Endothelial cell of umbilical vein (primary cell): ENCODE measurements at regions not wholly inside any gene's neighbourhood (a gene's known extent, or its start where the extent isn't known, plus 50 kb on each side); places are given as distances from the start of the nearest gene placed in this dataset.

Experiments used
- BruUV-seq: library from RNA; stranded (reverse); fragments of 400-500 nt; replicated peaks from 2 replicates; lab custom pipeline; 2021; lab: Mats Ljungman, UMichigan
- CTCF ChIA-PET: fragments of 300-600, 350-600 bp; sonication (Branson Sonifier 250); formaldehyde crosslinking; loops from one replicate; lab custom pipeline; 2021; ENCODE audit warnings: antibody characterized with exemption, inconsistent platforms; lab: Charles Lee
- POLR2A ChIA-PET: fragments of 300-600, 350-600 bp; sonication (Branson Sonifier 250); formaldehyde crosslinking; loops from one replicate; lab custom pipeline; 2021; ENCODE audit warnings: antibody characterized with exemption, inconsistent platforms; lab: Charles Lee
- DNase-seq: peaks from one replicate; pipeline ENCODE4 v3.0.0-alpha.2; 2011; ENCODE audit warnings: low read depth, low spot score
- FAIRE-seq: peaks from 2 replicates; lab custom pipeline; 2011; peaks lifted over from hg19 to GRCh38; lab: Jason Lieb, UNC
- H2AFZ ChIP-seq: 2 replicates; pipeline ENCODE4 v1.6.0; 2012; ENCODE audit warnings: low read depth, low read length, control low read depth, inconsistent platforms
- H3K27ac ChIP-seq: 2 replicates; pipeline ENCODE4 v1.5.1; 2011; ENCODE audit warnings: low read depth, mild to moderate bottlenecking, control low read depth, low read length, moderate library complexity; ENCODE audit not compliant: insufficient read depth
- H3K27me3 ChIP-seq, 2 experiments: 2 replicates each; pipeline versions ENCODE4 v1.6.0 to v1.6.1; 2011; ENCODE audit warnings: low read length in 2 of 2, mixed read lengths in 1 of 2; ENCODE audit not compliant: control insufficient read depth in 2 of 2, insufficient read depth in 2 of 2
- H3K36me3 ChIP-seq, 2 experiments: 2 replicates in 1 of 2; 3 replicates in 1 of 2; pipeline ENCODE4 v1.5.1; 2011; ENCODE audit warnings: low read length in 2 of 2, mild to moderate bottlenecking in 1 of 2, moderate library complexity in 1 of 2; ENCODE audit not compliant: control insufficient read depth in 2 of 2, insufficient read depth in 2 of 2; ENCODE audit errors: extremely low read depth in 1 of 2
- H3K4me1 ChIP-seq: 3 replicates; pipeline ENCODE4 v1.5.1; 2011; ENCODE audit warnings: mild to moderate bottlenecking, low read length; ENCODE audit not compliant: control insufficient read depth, insufficient read depth; ENCODE audit errors: extremely low read depth
- H3K4me2 ChIP-seq: 2 replicates; pipeline ENCODE4 v1.6.1; 2011; ENCODE audit warnings: low read length, control low read depth, mixed read lengths; ENCODE audit not compliant: insufficient read depth
- H3K4me3 ChIP-seq, 3 experiments: fragments of 200-600 bp in 1 of 3; sonication (generic), shearing (Covaris generic) in 1 of 3; replicated peaks in 1 of 3; 2 replicates each; pipeline ENCODE4 v1.5.1; 2011 to 2016; ENCODE audit warnings: control low read depth in 3 of 3, low read length in 3 of 3, mild to moderate bottlenecking in 2 of 3, inconsistent platforms in 1 of 3, low read depth in 1 of 3, moderate library complexity in 1 of 3; ENCODE audit not compliant: insufficient read depth in 1 of 3
- H3K79me2 ChIP-seq: 2 replicates; pipeline ENCODE4 v1.6.0; 2012; ENCODE audit warnings: low read length, inconsistent platforms; ENCODE audit not compliant: control insufficient read depth, insufficient read depth
- H3K9ac ChIP-seq: replicated peaks from 2 replicates; pipeline ENCODE3; 2011; ENCODE audit warnings: low read length, control low read depth; ENCODE audit not compliant: insufficient read depth; ENCODE audit errors: extremely low read depth
- H3K9me1 ChIP-seq: replicated peaks from 3 replicates; pipeline ENCODE4 v1.6.0; 2011; ENCODE audit warnings: mild to moderate bottlenecking, low read length; ENCODE audit not compliant: control insufficient read depth, insufficient read depth; ENCODE audit errors: extremely low read depth
- H3K9me3 ChIP-seq: replicated peaks from 2 replicates; pipeline ENCODE4 v1.5.1; 2012; ENCODE audit warnings: low read length, inconsistent platforms; ENCODE audit not compliant: control insufficient read depth, insufficient read depth
- H4K20me1 ChIP-seq: replicated peaks from 2 replicates; pipeline ENCODE3; 2011; ENCODE audit warnings: mild to moderate bottlenecking, low read length; ENCODE audit not compliant: control insufficient read depth, insufficient read depth; ENCODE audit errors: extremely low read depth
- EZH2 ChIP-seq: IDR thresholded peaks from 2 replicates; pipeline ENCODE4 v1.6.1; 2012; ENCODE audit warnings: borderline replicate concordance, low read depth, mild to moderate bottlenecking, moderate library complexity, low read length, inconsistent platforms; ENCODE audit not compliant: severe bottlenecking
- FOS ChIP-seq: IDR thresholded peaks from 2 replicates; pipeline ENCODE4 v1.6.1; 2011; ENCODE audit warnings: mild to moderate bottlenecking, low read length, moderate library complexity, borderline replicate concordance; ENCODE audit not compliant: insufficient read depth
- GATA2 ChIP-seq: IDR thresholded peaks from 2 replicates; pipeline ENCODE4 v1.7.0; 2011; ENCODE audit warnings: low read depth, mild to moderate bottlenecking, moderate library complexity, mixed read lengths, low read length; ENCODE audit not compliant: insufficient read length, insufficient read depth
- JUN ChIP-seq: IDR thresholded peaks from 2 replicates; pipeline ENCODE4 v1.6.1; 2011; ENCODE audit warnings: borderline replicate concordance, low read depth; ENCODE audit not compliant: insufficient read length, insufficient read depth
- MYC ChIP-seq: IDR thresholded peaks from one replicate; pipeline ENCODE4 v1.6.1; 2011; ENCODE audit warnings: mild to moderate bottlenecking, low read depth, low read length
- POLR2A ChIP-seq: IDR thresholded peaks from 2 replicates; pipeline ENCODE4 v1.6.1; 2012; ENCODE audit warnings: low read depth, mild to moderate bottlenecking, control low read depth, low read length
- POLR2AphosphoS5 ChIP-seq: IDR thresholded peaks from 2 replicates; pipeline ENCODE4 v1.6.1; 2012; ENCODE audit warnings: low read depth, mild to moderate bottlenecking, control low read depth, low read length, moderate library complexity; ENCODE audit not compliant: insufficient read depth
- dilution Hi-C: fragments of 300-500 bp; cut with MboI; formaldehyde crosslinking; loops from one replicate; pipeline ENCODE4 v1.15.0; 2019; ENCODE audit warnings: low sequenced_read_pairs; ENCODE audit not compliant: extremely low pct_ligation_motif_present
- intact Hi-C: fragments of 100-400 bp; cut with micrococcal nuclease; formaldehyde crosslinking; loops from one replicate; pipeline ENCODE4 v1.10.0; 2022
- TF ChIP-seq, protein P1 (sequence below): IDR thresholded peaks from 2 replicates; pipeline ENCODE4 v1.6.1; 2011; ENCODE audit not compliant: insufficient read depth, insufficient read length
- TF ChIP-seq, protein P2 (sequence below), 2 donors: IDR thresholded peaks; 1 replicate in 1 of 2; 2 replicates in 1 of 2; pipeline ENCODE4 v1.5.1; 2011; ENCODE audit warnings: low read length in 2 of 2, mild to moderate bottlenecking in 2 of 2, moderate library complexity in 2 of 2, control low read depth in 1 of 2, inconsistent platforms in 1 of 2, low read depth in 1 of 2; ENCODE audit not compliant: insufficient read depth in 1 of 2; ENCODE audit errors: extremely low read depth in 1 of 2

DNA sequence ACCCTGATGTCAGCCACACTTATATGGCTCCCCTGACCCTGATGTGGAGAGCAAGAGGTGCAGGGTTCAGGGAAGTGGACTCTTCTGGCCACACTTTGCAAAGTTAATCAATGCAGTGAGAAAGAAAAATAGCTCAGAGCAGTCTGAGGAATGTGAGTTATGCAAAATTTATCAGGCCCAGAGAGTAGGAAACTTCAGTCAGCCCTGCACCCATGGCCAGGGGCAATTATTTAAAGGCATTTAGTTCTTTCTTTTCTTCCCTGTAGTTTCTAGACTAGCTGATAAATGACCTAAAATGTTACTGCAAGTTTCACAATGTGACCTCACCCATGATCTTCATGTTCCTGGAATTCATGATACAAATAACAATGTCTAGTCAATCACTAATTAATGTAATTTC is 143.7 kb upstream of the GGTLC1 start:
- dilution Hi-C loops, result no loop called here
- no peak for FAIRE-seq
- intact Hi-C loops, result no loop called here
- TF ChIP-seq, protein P1, sequence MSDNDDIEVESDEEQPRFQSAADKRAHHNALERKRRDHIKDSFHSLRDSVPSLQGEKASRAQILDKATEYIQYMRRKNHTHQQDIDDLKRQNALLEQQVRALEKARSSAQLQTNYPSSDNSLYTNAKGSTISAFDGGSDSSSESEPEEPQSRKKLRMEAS, result no peak
- TF ChIP-seq FOS, result no peak
- no peak for TF ChIP-seq EZH2
- TF ChIP-seq JUN, result no peak
- TF ChIP-seq MYC, result no peak
- no peak for TF ChIP-seq POLR2A
- TF ChIP-seq, protein P2, sequence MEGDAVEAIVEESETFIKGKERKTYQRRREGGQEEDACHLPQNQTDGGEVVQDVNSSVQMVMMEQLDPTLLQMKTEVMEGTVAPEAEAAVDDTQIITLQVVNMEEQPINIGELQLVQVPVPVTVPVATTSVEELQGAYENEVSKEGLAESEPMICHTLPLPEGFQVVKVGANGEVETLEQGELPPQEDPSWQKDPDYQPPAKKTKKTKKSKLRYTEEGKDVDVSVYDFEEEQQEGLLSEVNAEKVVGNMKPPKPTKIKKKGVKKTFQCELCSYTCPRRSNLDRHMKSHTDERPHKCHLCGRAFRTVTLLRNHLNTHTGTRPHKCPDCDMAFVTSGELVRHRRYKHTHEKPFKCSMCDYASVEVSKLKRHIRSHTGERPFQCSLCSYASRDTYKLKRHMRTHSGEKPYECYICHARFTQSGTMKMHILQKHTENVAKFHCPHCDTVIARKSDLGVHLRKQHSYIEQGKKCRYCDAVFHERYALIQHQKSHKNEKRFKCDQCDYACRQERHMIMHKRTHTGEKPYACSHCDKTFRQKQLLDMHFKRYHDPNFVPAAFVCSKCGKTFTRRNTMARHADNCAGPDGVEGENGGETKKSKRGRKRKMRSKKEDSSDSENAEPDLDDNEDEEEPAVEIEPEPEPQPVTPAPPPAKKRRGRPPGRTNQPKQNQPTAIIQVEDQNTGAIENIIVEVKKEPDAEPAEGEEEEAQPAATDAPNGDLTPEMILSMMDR (IDR thresholded peaks at IDR 0.05; ENCODE audit: extremely low read depth in 1 of 2, insufficient read depth in 1 of 2, low read depth in 1 of 2, low read length in 2 of 2), result no peak
- TF ChIP-seq POLR2AphosphoS5, result no peak
- no peak for TF ChIP-seq GATA2
- Histone ChIP-seq H4K20me1 (no peaks in the 10 kb centered on the region), H3K4me2 (no peak overlapping the region), H3K27ac (no peak overlapping the region), H3K4me3 (no peak overlapping the region), H3K36me3 (no peaks in the 10 kb centered on the region), H3K9me1 (no peaks in the 10 kb centered on the region), H3K79me2 (no peaks in the 10 kb centered on the region), H3K27me3 (no peaks in the 10 kb centered on the region), H3K4me1 (peaks cover 10% of the 10 kb centered on the region), H3K9me3 (no peaks in the 10 kb centered on the region), H3K9ac (no peak overlapping the region), H2AFZ (no peak overlapping the region)
- no peak for DNase-seq
- ChIA-PET CTCF (interaction anchor here (1.0 to 1.6 kb wide), 3 partner anchors 9 to 28 kb away, joined by 3 to 5 read pairs (median 3); no protein-coding TSS in a partner anchor), POLR2A (no interaction called here)
- no TSS peak for BruUV-seq
